GM12875 (cell line): ENCODE measurements at regions not wholly inside any gene's neighbourhood (a gene's known extent, or its start where the extent isn't known, plus 50 kb on each side); places are given as distances from the start of the nearest gene placed in this dataset.
"Not testable (repeated sequence)": the region's sequence is repeated elsewhere in the genome, so short reads cannot be mapped to it uniquely, and the experiment has no call there.

ENCODE experiments used
- H3K4me3 ChIP-seq: one replicate; pipeline ENCODE4 v1.5.1; 2011; ENCODE audit warnings: low read depth, low read length, control low read depth
- CTCF ChIP-seq: IDR thresholded peaks from 2 replicates; pipeline ENCODE4 v1.5.1; 2011; ENCODE audit warnings: low read depth, mild to moderate bottlenecking, control low read depth, inconsistent platforms, low read length, moderate library complexity, borderline replicate concordance; ENCODE audit not compliant: insufficient read depth

- no peak for TF ChIP-seq CTCF
Measured at GRCh38 chr20:43830883-43831282, 83.8 kb upstream of the TOX2 start.

GRCh38 chr20:43829951-43830690 lies 84.5 kb upstream of the TOX2 start:
- H3K4me3 ChIP-seq: no peak overlapping the region
- no peak for TF ChIP-seq CTCF

More at GRCh38 chr20:43830883-43831282, 83.8 kb upstream of the TOX2 start:
- H3K4me3 ChIP-seq: no peak overlapping the region

GRCh38 chr20:43827940-43828562 lies 86.6 kb upstream of the TOX2 start:
- no peak for TF ChIP-seq CTCF
- H3K4me3 ChIP-seq: no peak overlapping the region

GRCh38 chr20:43826943-43827342 lies 87.7 kb upstream of the TOX2 start:
- H3K4me3 ChIP-seq: not testable (repeated sequence)

- no peak for TF ChIP-seq CTCF
- H3K4me3 ChIP-seq: no peak overlapping the region
Measured at GRCh38 chr20:43825581-43825980, 89.1 kb upstream of the TOX2 start.

- TF ChIP-seq CTCF: no peak
Measured at GRCh38 chr20:43825051-43825402, 89.6 kb upstream of the TOX2 start.

GRCh38 chr20:43824309-43825050 lies 90.2 kb upstream of the TOX2 start:
- no peak overlapping the region for H3K4me3 ChIP-seq
- no peak for TF ChIP-seq CTCF

More at GRCh38 chr20:43825051-43825402, 89.6 kb upstream of the TOX2 start:
- no peak overlapping the region for H3K4me3 ChIP-seq
